ENCODE measurements at regions not wholly inside any gene's neighbourhood (a gene's known extent, or its start where the extent isn't known, plus 50 kb on each side); places are given as distances from the start of the nearest gene placed in this dataset.

- TF ChIP-seq POLR2A (IDR thresholded peaks at IDR 0.05): no peak
- TF ChIP-seq CTCF (IDR thresholded peaks at IDR 0.05): no peak
Observed at GRCh38 chr10:83289948-83290347, 849.4 kb upstream of the GHITM start.
